HCT116 (cell line): ENCODE measurements at regions not wholly inside any gene's neighbourhood (a gene's known extent, or its start where the extent isn't known, plus 50 kb on each side); places are given as distances from the start of the nearest gene placed in this dataset.

ENCODE experiments used
- ATAC-seq: fragments of 200-7000 bp; cut with Tn5 transposase; 2 replicates; pipeline ENCODE4 v1.9.1; 2020; ENCODE audit warnings: mild to moderate bottlenecking, moderate library complexity
- BruUV-seq: library from RNA; stranded (reverse); fragments of 400-500 nt; replicated peaks from 2 replicates; lab custom pipeline; 2021; lab: Mats Ljungman, UMichigan
- CTCF ChIA-PET: fragments of 300-600 bp; sonication (Branson Sonifier 250); formaldehyde crosslinking; loops from one replicate; lab custom pipeline; 2021; ENCODE audit warnings: antibody characterized with exemption; lab: Charles Lee
- POLR2A ChIA-PET: fragments of 300-600, 350-600 bp; sonication (Branson Sonifier 250); formaldehyde crosslinking; loops from one replicate; lab custom pipeline; 2021; ENCODE audit warnings: antibody characterized with exemption; lab: Charles Lee
- RAD21 ChIA-PET, 2 experiments: fragments of 300-600 bp; sonication (Branson Sonifier 250); formaldehyde crosslinking; loops; one replicate each; lab custom pipeline; 2023; ENCODE audit warnings: low total read pairs in 2 of 2; ENCODE audit not compliant: uncharacterized antibody in 2 of 2, unreplicated experiment in 2 of 2, low non-redundant PET in 1 of 2; lab: Charles Lee
- DNase-seq: peaks from one replicate; pipeline ENCODE4 v3.0.0-alpha.2; 2010; ENCODE audit warnings: low read depth, low spot score
- H2AFZ ChIP-seq: fragments of 200-600 bp; shearing (Covaris generic), sonication (generic); 2 replicates; pipeline ENCODE4 v1.6.1; 2017; ENCODE audit warnings: low read depth, mixed run types, mixed read lengths, antibody characterized with exemption, low read length; ENCODE audit not compliant: poor library complexity, severe bottlenecking
- H3K27ac ChIP-seq: 2 replicates; pipeline ENCODE4 v1.5.1; 2012; ENCODE audit warnings: low read depth, low read length
- H3K27me3 ChIP-seq: fragments of 200-600 bp; sonication (generic); 2 replicates; pipeline ENCODE4 v1.6.1; 2016; ENCODE audit warnings: mixed run types, low read length, mixed read lengths; ENCODE audit not compliant: insufficient read depth
- H3K36me3 ChIP-seq, 2 experiments: fragments of 200-500 bp in 1 of 2; fragments of 200-600 bp in 1 of 2; sonication (Bioruptor generic) in 1 of 2; sonication (generic) in 1 of 2; 2 replicates each; pipeline versions ENCODE4 v1.5.1 to v1.6.1; 2014 to 2016; ENCODE audit warnings: low read length in 2 of 2, inconsistent platforms in 1 of 2, mixed read lengths in 1 of 2, mixed run types in 1 of 2; ENCODE audit not compliant: insufficient read depth in 2 of 2, control insufficient read depth in 1 of 2
- H3K4me1 ChIP-seq, 2 experiments: fragments of 200-600 bp in 1 of 2; sonication (generic) in 1 of 2; 2 replicates each; pipeline versions ENCODE4 v1.5.1 to v1.6.1; 2012 to 2017; ENCODE audit warnings: low read length in 2 of 2, inconsistent platforms in 1 of 2, mild to moderate bottlenecking in 1 of 2, mixed read lengths in 1 of 2, mixed run types in 1 of 2, moderate library complexity in 1 of 2; ENCODE audit not compliant: insufficient read depth in 2 of 2, control insufficient read depth in 1 of 2
- H3K4me2 ChIP-seq: fragments of 200-600 bp; sonication (generic); 2 replicates; pipeline ENCODE4 v1.6.1; 2017; ENCODE audit warnings: mixed run types, low read length, mixed read lengths
- H3K4me3 ChIP-seq, 2 experiments: fragments of 200-600 bp in 1 of 2; sonication (generic) in 1 of 2; replicated peaks in 1 of 2; 2 replicates each; pipeline ENCODE4 v1.5.1; 2011 to 2016; ENCODE audit warnings: low read length in 2 of 2, control low read depth in 1 of 2, low read depth in 1 of 2, mild to moderate bottlenecking in 1 of 2, mixed read lengths in 1 of 2, mixed run types in 1 of 2
- H3K79me2 ChIP-seq: fragments of 200-600 bp; sonication (generic); 2 replicates; pipeline ENCODE4 v1.6.1; 2017; ENCODE audit warnings: mild to moderate bottlenecking, mixed run types, low read length, moderate library complexity, mixed read lengths; ENCODE audit not compliant: insufficient read depth
- H3K9ac ChIP-seq: fragments of 200-600 bp; sonication (generic); 2 replicates; pipeline ENCODE4 v1.6.1; 2016; ENCODE audit warnings: low read length, mixed read lengths
- H3K9me2 ChIP-seq: fragments of 200-600 bp; sonication (generic), shearing (Covaris generic); 2 replicates; pipeline ENCODE4 v1.6.1; 2017; ENCODE audit warnings: mixed run types, mild to moderate bottlenecking, moderate library complexity; ENCODE audit not compliant: insufficient read depth
- H3K9me3 ChIP-seq, 2 experiments: fragments of 200-500 bp in 1 of 2; fragments of 200-600 bp in 1 of 2; sonication (Bioruptor generic) in 1 of 2; sonication (generic) in 1 of 2; 2 replicates each; pipeline ENCODE4 v1.6.1; 2014 to 2017; ENCODE audit warnings: low read length in 2 of 2, mixed read lengths in 2 of 2, inconsistent platforms in 1 of 2, low read depth in 1 of 2, mild to moderate bottlenecking in 1 of 2, mixed run types in 1 of 2, moderate library complexity in 1 of 2; ENCODE audit not compliant: control insufficient read depth in 1 of 2, insufficient read depth in 1 of 2
- H4K20me1 ChIP-seq: fragments of 200-600 bp; sonication (generic), shearing (Covaris generic); 2 replicates; pipeline ENCODE4 v1.6.1; 2017; ENCODE audit warnings: mixed run types, mild to moderate bottlenecking, moderate library complexity; ENCODE audit not compliant: insufficient read depth
- CEBPB ChIP-seq: IDR thresholded peaks from 2 replicates; pipeline ENCODE4 v1.6.1; 2012; ENCODE audit warnings: low read depth
- CTCF ChIP-seq, 3 experiments: fragments of 200-600 bp in 1 of 3; sonication (generic) in 1 of 3; IDR thresholded peaks in 2 of 3; conservative IDR thresholded peaks in 1 of 3; 2 replicates each; pipeline ENCODE4 v1.5.1; 2012 to 2017; ENCODE audit warnings: low read depth in 2 of 3, low read length in 2 of 3, antibody characterized with exemption in 1 of 3, borderline replicate concordance in 1 of 3, control low read depth in 1 of 3, mild to moderate bottlenecking in 1 of 3, mixed read lengths in 1 of 3, mixed run types in 1 of 3, moderate library complexity in 1 of 3; ENCODE audit not compliant: insufficient read depth in 1 of 3
- EGR1 ChIP-seq: IDR thresholded peaks from 2 replicates; pipeline ENCODE4 v1.6.1; 2012; ENCODE audit warnings: low read depth
- ELF1 ChIP-seq: IDR thresholded peaks from 2 replicates; pipeline ENCODE4 v1.6.1; 2012; ENCODE audit warnings: low read depth, borderline replicate concordance
- EZH2 ChIP-seq: fragments of 200-600 bp; sonication (generic); IDR thresholded peaks from 2 replicates; pipeline ENCODE4 v1.6.1; 2017; ENCODE audit warnings: antibody characterized with exemption, mixed run types
- EZH2phosphoT487 ChIP-seq: fragments of 200-600 bp; IDR thresholded peaks from 2 replicates; pipeline ENCODE4 v1.6.1; 2018; ENCODE audit warnings: antibody characterized with exemption, borderline replicate concordance
- FOSL1 ChIP-seq: IDR thresholded peaks from 2 replicates; pipeline ENCODE4 v1.6.1; 2012; ENCODE audit warnings: low read depth
- MAX ChIP-seq: IDR thresholded peaks from 2 replicates; pipeline ENCODE4 v1.6.1; 2012
- POLR2A ChIP-seq: IDR thresholded peaks from 2 replicates; pipeline ENCODE4 v1.7.0; 2011; ENCODE audit warnings: borderline replicate concordance; ENCODE audit not compliant: insufficient read depth, insufficient read length; ENCODE audit errors: extremely low read depth
- POLR2AphosphoS5 ChIP-seq: IDR thresholded peaks from 2 replicates; pipeline ENCODE4 v1.6.1; 2011; ENCODE audit warnings: mild to moderate bottlenecking, low read depth, low read length, moderate library complexity
- RAD21 ChIP-seq: IDR thresholded peaks from 2 replicates; pipeline ENCODE4 v1.6.1; 2012; ENCODE audit warnings: low read depth, mild to moderate bottlenecking
- REST ChIP-seq: IDR thresholded peaks from 2 replicates; pipeline ENCODE4 v1.6.1; 2012; ENCODE audit warnings: low read depth
- SIN3A ChIP-seq: IDR thresholded peaks from 2 replicates; pipeline ENCODE4 v1.6.1; 2012; ENCODE audit warnings: low read depth
- SRF ChIP-seq: IDR thresholded peaks from 2 replicates; pipeline ENCODE4 v1.6.1; 2012; ENCODE audit warnings: low read depth
- YY1 ChIP-seq: IDR thresholded peaks from 2 replicates; pipeline ENCODE4 v1.6.1; 2011; ENCODE audit warnings: low read length, low read depth, moderate library complexity, mild to moderate bottlenecking; ENCODE audit not compliant: insufficient replicate concordance; ENCODE audit errors: extremely low read depth
- ZFX ChIP-seq: fragments of 450-650 bp; IDR thresholded peaks from 2 replicates; pipeline ENCODE4 v1.6.1; 2017
- ZNF274 ChIP-seq: fragments of 200-500 bp; sonication (Bioruptor generic); IDR thresholded peaks from 2 replicates; pipeline ENCODE4 v1.6.1; 2014; ENCODE audit warnings: mild to moderate bottlenecking, low read depth, low read length, inconsistent platforms
- intact Hi-C: fragments of 100-400 bp; cut with micrococcal nuclease; formaldehyde crosslinking; loops from 2 replicates; pipeline ENCODE4 v1.10.0; 2022
- TF ChIP-seq, protein P1 (sequence below): IDR thresholded peaks from 2 replicates; pipeline ENCODE4 v1.6.1; 2012

DNA sequence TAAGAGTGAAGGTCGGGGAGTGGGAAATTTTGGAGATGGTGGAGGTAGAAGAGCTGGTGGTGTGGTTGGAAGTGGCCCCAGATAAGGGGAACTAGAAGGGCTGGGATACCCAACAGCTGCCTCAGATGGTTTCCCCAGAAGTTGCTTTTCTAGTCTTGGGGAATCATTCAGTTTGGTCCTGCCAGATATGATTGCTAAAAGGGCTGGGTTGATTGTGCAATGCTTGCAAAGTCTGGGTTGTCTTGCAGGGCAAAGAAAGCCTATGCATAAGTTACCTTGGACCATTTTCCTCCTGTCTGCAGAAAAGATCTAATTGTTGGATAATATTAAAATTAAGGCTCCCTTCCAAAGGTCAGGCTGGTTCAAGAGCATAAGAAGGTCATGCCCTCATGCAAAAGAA is 213.8 kb upstream of the ZNF804B start (continued):
- TF ChIP-seq, protein P1, sequence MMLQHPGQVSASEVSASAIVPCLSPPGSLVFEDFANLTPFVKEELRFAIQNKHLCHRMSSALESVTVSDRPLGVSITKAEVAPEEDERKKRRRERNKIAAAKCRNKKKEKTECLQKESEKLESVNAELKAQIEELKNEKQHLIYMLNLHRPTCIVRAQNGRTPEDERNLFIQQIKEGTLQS: no peak
- TF ChIP-seq EGR1: no peak
- TF ChIP-seq FOSL1: no peak
- no peak for TF ChIP-seq EZH2phosphoT487
- TF ChIP-seq RAD21: no peak
- TF ChIP-seq ELF1: no peak
- TF ChIP-seq MAX: no peak

DNA sequence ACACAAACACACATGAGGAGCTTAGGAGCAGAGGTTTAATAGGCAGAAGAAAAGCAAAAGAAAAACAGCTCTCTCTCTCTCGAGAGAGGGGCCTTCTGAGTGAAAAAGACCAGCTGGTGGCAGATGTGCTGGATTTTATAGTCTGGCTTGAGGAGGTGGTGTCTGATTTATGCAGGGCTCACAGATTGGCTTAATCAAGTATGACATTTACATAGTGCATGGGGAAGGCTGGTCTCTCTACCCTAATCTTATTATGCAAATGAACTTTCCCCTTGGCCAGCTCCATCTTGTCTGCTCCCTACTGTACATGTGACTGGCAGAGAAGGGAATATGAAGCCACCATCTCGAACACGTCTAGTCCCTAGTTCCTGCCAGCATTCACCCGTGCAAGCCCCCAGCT is 219.5 kb upstream of the ZNF804B start:
- ChIA-PET CTCF (no interaction called here), POLR2A (no interaction called here), RAD21 (no interaction called here)
- H3K4me1 ChIP-seq: no peaks in the 10 kb centered on the region
- H3K9me3 ChIP-seq: no peaks in the 10 kb centered on the region
- H3K4me2 ChIP-seq: no peak overlapping the region
- BruUV-seq: no TSS peak
- no peaks in the 10 kb centered on the region; the same call in 1 of the 2 replicates for H3K27me3 ChIP-seq
- H3K4me3 ChIP-seq: no peak overlapping the region
- H3K79me2 ChIP-seq: no peaks in the 10 kb centered on the region
- intact Hi-C loops: loop anchor here (10.0 kb wide), 1 partner anchor 1565 kb away; no protein-coding TSS in a partner anchor
- DNase-seq (no peak), ATAC-seq (no peak)
- no peaks in the 10 kb centered on the region for H3K36me3 ChIP-seq
- H4K20me1 ChIP-seq: no peaks in the 10 kb centered on the region
- no peak overlapping the region for H2AFZ ChIP-seq
- no peak overlapping the region for H3K27ac ChIP-seq
- H3K9ac ChIP-seq: no peak overlapping the region
- no peaks in the 10 kb centered on the region for H3K9me2 ChIP-seq
- TF ChIP-seq SIN3A: no peak
- no peak for TF ChIP-seq EGR1
- TF ChIP-seq SRF: no peak
- TF ChIP-seq CTCF (IDR thresholded peaks at IDR 0.05 in 2 of 3, conservative IDR thresholded peaks at IDR 0.05 in 1 of 3; ENCODE audit: borderline replicate concordance in 1 of 3, insufficient read depth in 1 of 3, low read depth in 2 of 3, low read length in 2 of 3): no peak
- no peak for TF ChIP-seq ZFX
- no peak for TF ChIP-seq REST
- no peak for TF ChIP-seq EZH2phosphoT487
- TF ChIP-seq POLR2AphosphoS5: no peak
- TF ChIP-seq YY1: no peak
- TF ChIP-seq ZNF274: no peak
- TF ChIP-seq CEBPB: no peak
- no peak for TF ChIP-seq EZH2
- TF ChIP-seq FOSL1: no peak
- no peak for TF ChIP-seq RAD21
- no peak for TF ChIP-seq POLR2A
- no peak for TF ChIP-seq MAX
